Right lobe of liver (tissue), 4 donors: ENCODE measurements at regions not wholly inside any gene's neighbourhood (a gene's known extent, or its start where the extent isn't known, plus 50 kb on each side); places are given as distances from the start of the nearest gene placed in this dataset.

Experiments
- POLR2A ChIP-seq: fragments of 450-650 bp; IDR thresholded peaks from one replicate; pipeline ENCODE4 v1.6.1; 2017; ENCODE audit warnings: antibody characterized with exemption, mild to moderate bottlenecking
- TF ChIP-seq, protein P1 (sequence below), 4 donors: fragments of 200-600 bp in 3 of 4; fragments of 450-650 bp in 1 of 4; IDR thresholded peaks; one replicate each; pipeline versions ENCODE4 v1.5.1 to v1.8.0; 2016 to 2022; ENCODE audit warnings: antibody characterized with exemption in 4 of 4, mild to moderate bottlenecking in 2 of 4
- donor health status: DM: no; HTN: no; CAD: no.
- donor health status: DM: no; HTN: no; CAD: no.
- donor health status: DM: no; HTN: yes; CAD: no.

DNA sequence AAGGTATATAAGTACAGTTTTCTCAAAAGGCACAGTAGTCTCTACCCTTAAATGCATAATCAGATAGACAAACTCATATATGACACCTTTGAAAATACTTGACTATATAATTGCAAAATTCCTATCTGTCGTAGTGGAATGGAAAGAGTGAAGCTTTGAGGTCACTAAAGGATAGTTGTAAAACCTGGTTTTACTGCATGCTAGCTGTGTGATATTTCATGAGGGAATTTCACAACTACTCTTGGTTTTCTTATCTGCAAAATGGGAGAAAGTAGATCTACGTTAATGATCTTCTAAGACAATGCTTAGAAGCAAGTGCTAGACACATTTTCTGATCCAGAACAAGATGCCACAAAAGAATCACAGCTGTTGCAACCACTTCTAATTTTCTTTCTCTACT is 332.2 kb downstream of the AASDHPPT start:
- TF ChIP-seq, protein P1, sequence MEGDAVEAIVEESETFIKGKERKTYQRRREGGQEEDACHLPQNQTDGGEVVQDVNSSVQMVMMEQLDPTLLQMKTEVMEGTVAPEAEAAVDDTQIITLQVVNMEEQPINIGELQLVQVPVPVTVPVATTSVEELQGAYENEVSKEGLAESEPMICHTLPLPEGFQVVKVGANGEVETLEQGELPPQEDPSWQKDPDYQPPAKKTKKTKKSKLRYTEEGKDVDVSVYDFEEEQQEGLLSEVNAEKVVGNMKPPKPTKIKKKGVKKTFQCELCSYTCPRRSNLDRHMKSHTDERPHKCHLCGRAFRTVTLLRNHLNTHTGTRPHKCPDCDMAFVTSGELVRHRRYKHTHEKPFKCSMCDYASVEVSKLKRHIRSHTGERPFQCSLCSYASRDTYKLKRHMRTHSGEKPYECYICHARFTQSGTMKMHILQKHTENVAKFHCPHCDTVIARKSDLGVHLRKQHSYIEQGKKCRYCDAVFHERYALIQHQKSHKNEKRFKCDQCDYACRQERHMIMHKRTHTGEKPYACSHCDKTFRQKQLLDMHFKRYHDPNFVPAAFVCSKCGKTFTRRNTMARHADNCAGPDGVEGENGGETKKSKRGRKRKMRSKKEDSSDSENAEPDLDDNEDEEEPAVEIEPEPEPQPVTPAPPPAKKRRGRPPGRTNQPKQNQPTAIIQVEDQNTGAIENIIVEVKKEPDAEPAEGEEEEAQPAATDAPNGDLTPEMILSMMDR (IDR thresholded peaks at IDR 0.05) = no peak
- no peak for TF ChIP-seq POLR2A
